GM23338 (cell line): ENCODE measurements at regions not wholly inside any gene's neighbourhood (a gene's known extent, or its start where the extent isn't known, plus 50 kb on each side); places are given as distances from the start of the nearest gene placed in this dataset.

ENCODE experiments used
- CTCF ChIP-seq, 2 experiments: fragments of 200-600 bp in 1 of 2; sonication (generic) in 1 of 2; conservative IDR thresholded peaks; 2 replicates each; pipeline versions ENCODE4 v1.5.1 to v1.6.1; 2016 to 2017; ENCODE audit warnings: antibody characterized with exemption in 2 of 2, low read depth in 2 of 2, mild to moderate bottlenecking in 2 of 2, moderate library complexity in 1 of 2
- EZH2phosphoT487 ChIP-seq: fragments of 200-600 bp; sonication (generic); IDR thresholded peaks from one replicate; pipeline ENCODE4 v1.8.1; 2018; ENCODE audit warnings: antibody characterized with exemption; ENCODE audit not compliant: unreplicated experiment

DNA sequence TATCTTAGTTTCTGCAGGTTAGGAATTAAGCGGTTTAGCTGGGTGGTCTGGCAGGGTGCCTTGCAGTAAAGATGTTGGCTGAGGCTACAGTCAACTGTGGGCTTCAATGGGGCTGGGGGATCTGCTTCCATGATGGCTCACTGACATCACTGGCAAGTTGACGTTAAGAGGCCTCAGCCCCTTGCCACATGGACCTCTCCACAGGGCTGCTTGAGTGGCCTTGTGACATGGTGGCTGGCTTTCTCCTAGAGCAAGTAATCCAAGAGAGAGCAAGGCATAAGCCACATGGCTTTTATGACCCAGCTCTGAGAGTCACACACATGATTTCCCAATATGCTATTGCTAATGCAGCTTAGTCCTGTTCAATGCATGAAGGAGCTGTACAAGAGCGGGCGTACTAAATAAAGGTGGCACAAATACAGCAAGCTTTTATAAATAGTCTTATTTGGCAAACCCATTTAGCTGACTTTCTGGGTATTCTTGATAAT, 109.1 kb downstream of the SEPTIN7 start:
- TF ChIP-seq CTCF (conservative IDR thresholded peaks at IDR 0.05; ENCODE audit: low read depth in 2 of 2) (no peak), EZH2phosphoT487 (no peak)
